H9 (cell line): ENCODE measurements at regions not wholly inside any gene's neighbourhood (a gene's known extent, or its start where the extent isn't known, plus 50 kb on each side); places are given as distances from the start of the nearest gene placed in this dataset.

Experiments used
- DNase-seq: peaks from one replicate; pipeline ENCODE4 v3.0.0-alpha.2; 2017
- H2AFZ ChIP-seq: one replicate; pipeline ENCODE4 v1.6.1; 2013; ENCODE audit warnings: mild to moderate bottlenecking, low read length, control low read depth, moderate library complexity
- H2AK5ac ChIP-seq: 2 replicates; pipeline ENCODE4 v1.6.1; 2013; ENCODE audit warnings: low read length, control low read depth, mixed read lengths; ENCODE audit not compliant: insufficient read length
- H2BK120ac ChIP-seq: one replicate; pipeline ENCODE4 v1.6.1; 2013; ENCODE audit warnings: low read depth, mild to moderate bottlenecking, low read length, control low read depth, inconsistent platforms; ENCODE audit not compliant: poor library complexity, severe bottlenecking
- H2BK12ac ChIP-seq: 2 replicates; pipeline ENCODE4 v1.6.1; 2013; ENCODE audit warnings: low read length, control low read depth, mixed read lengths, low read depth; ENCODE audit not compliant: insufficient read length
- H2BK15ac ChIP-seq: 2 replicates; pipeline ENCODE4 v1.6.1; 2013; ENCODE audit warnings: low read depth, low read length, control low read depth
- H2BK20ac ChIP-seq: one replicate; pipeline ENCODE4 v1.6.1; 2013; ENCODE audit warnings: low read depth, mild to moderate bottlenecking, low read length, control low read depth, inconsistent platforms; ENCODE audit not compliant: poor library complexity, severe bottlenecking
- H2BK5ac ChIP-seq: 2 replicates; pipeline ENCODE4 v1.6.1; 2013; ENCODE audit warnings: low read length, control low read depth, mixed read lengths; ENCODE audit not compliant: insufficient read length
- H3K14ac ChIP-seq: 2 replicates; pipeline ENCODE4 v1.6.1; 2013; ENCODE audit warnings: low read length, control low read depth; ENCODE audit not compliant: insufficient read depth
- H3K18ac ChIP-seq: 2 replicates; pipeline ENCODE4 v1.6.1; 2013; ENCODE audit warnings: low read depth, mild to moderate bottlenecking, mixed read lengths, low read length, control low read depth; ENCODE audit not compliant: insufficient read length
- H3K23ac ChIP-seq: 2 replicates; pipeline ENCODE4 v1.6.1; 2013; ENCODE audit warnings: low read length, control low read depth, mixed read lengths, low read depth; ENCODE audit not compliant: insufficient read length
- H3K23me2 ChIP-seq: 2 replicates; pipeline ENCODE4 v1.6.1; 2013; ENCODE audit warnings: low read depth, mild to moderate bottlenecking, mixed read lengths, low read length, control low read depth; ENCODE audit not compliant: insufficient read length, poor library complexity, severe bottlenecking
- H3K27ac ChIP-seq: 2 replicates; pipeline ENCODE4 v1.5.1; 2013; ENCODE audit warnings: low read length, control low read depth, mixed read lengths, low read depth; ENCODE audit not compliant: insufficient read length
- H3K27me3 ChIP-seq: 2 replicates; pipeline ENCODE4 v1.6.1; 2013; ENCODE audit warnings: low read length, control low read depth, inconsistent platforms; ENCODE audit not compliant: insufficient read depth
- H3K4ac ChIP-seq: 2 replicates; pipeline ENCODE4 v1.6.1; 2013; ENCODE audit warnings: low read depth, mild to moderate bottlenecking, control low read depth, inconsistent platforms, low read length, moderate library complexity
- H3K4me1 ChIP-seq: 2 replicates; pipeline ENCODE4 v1.6.1; 2013; ENCODE audit warnings: low read length, control low read depth, inconsistent platforms; ENCODE audit not compliant: insufficient read depth
- H3K4me2 ChIP-seq: 2 replicates; pipeline ENCODE4 v1.6.1; 2013; ENCODE audit warnings: low read length, control low read depth, mixed read lengths; ENCODE audit not compliant: insufficient read length, insufficient read depth
- H3K56ac ChIP-seq: 2 replicates; pipeline ENCODE4 v1.6.1; 2013; ENCODE audit warnings: low read depth, mild to moderate bottlenecking, mixed read lengths, low read length, control low read depth; ENCODE audit not compliant: insufficient read length
- H3K79me1 ChIP-seq: 2 replicates; pipeline ENCODE4 v1.6.1; 2013; ENCODE audit warnings: low read depth, mild to moderate bottlenecking, moderate library complexity, low read length, control low read depth, inconsistent platforms; ENCODE audit not compliant: insufficient read depth, poor library complexity, severe bottlenecking
- H3K79me2 ChIP-seq: 2 replicates; pipeline ENCODE4 v1.6.1; 2013; ENCODE audit warnings: low read length, control low read depth, inconsistent platforms; ENCODE audit not compliant: insufficient read depth
- H3K9ac ChIP-seq: 2 replicates; pipeline ENCODE4 v1.6.1; 2013; ENCODE audit warnings: low read length, control low read depth, mixed read lengths; ENCODE audit not compliant: insufficient read length; ENCODE audit errors: extremely low read depth
- H3K9me3 ChIP-seq: one replicate; pipeline ENCODE4 v1.6.1; 2013; ENCODE audit warnings: low read depth, low read length, inconsistent platforms; ENCODE audit not compliant: control insufficient read depth
- H3T11ph ChIP-seq: one replicate; pipeline ENCODE4 v1.6.1; 2013; ENCODE audit warnings: mild to moderate bottlenecking, low read length, control low read depth, inconsistent platforms
- H4K20me1 ChIP-seq: one replicate; pipeline ENCODE4 v1.6.1; 2013; ENCODE audit not compliant: control insufficient read depth, insufficient read length, insufficient read depth
- H4K5ac ChIP-seq: 2 replicates; pipeline ENCODE4 v1.6.1; 2013; ENCODE audit warnings: low read depth, mild to moderate bottlenecking, mixed read lengths, low read length, control low read depth; ENCODE audit not compliant: insufficient read length
- H4K8ac ChIP-seq: replicated peaks from 2 replicates; pipeline ENCODE4 v1.6.1; 2013; ENCODE audit warnings: low read length, control low read depth, mixed read lengths, low read depth; ENCODE audit not compliant: insufficient read length
- H4K91ac ChIP-seq: 2 replicates; pipeline ENCODE4 v1.6.1; 2013; ENCODE audit warnings: low read depth, mild to moderate bottlenecking, moderate library complexity, mixed read lengths, low read length, control low read depth; ENCODE audit not compliant: insufficient read length
- H3K27ac Mint-ChIP-seq, 3 experiments: 2 replicates in 2 of 3; 3 replicates in 1 of 3; pipeline ENCODE4 v1.8.0; 2020 to 2021; ENCODE audit warnings: mixed read lengths in 3 of 3, mild to moderate bottlenecking in 1 of 3, moderate library complexity in 1 of 3
- H3K27me3 Mint-ChIP-seq: 2 replicates; pipeline ENCODE4 v1.8.0; 2021; ENCODE audit warnings: low read depth, mild to moderate bottlenecking, moderate library complexity, mixed read lengths
- H3K36me3 Mint-ChIP-seq, 3 experiments: 2 replicates in 2 of 3; 3 replicates in 1 of 3; pipeline ENCODE4 v1.8.0; 2020 to 2021; ENCODE audit warnings: low read depth in 3 of 3, mixed read lengths in 3 of 3; ENCODE audit not compliant: insufficient read depth in 1 of 3
- H3K4me1 Mint-ChIP-seq, 2 experiments: 2 replicates each; pipeline ENCODE4 v1.8.0; 2020; ENCODE audit warnings: mixed read lengths in 2 of 2
- H3K4me3 Mint-ChIP-seq, 2 experiments: 2 replicates in 1 of 2; 3 replicates in 1 of 2; pipeline ENCODE4 v1.8.0; 2020 to 2021; ENCODE audit warnings: mild to moderate bottlenecking in 2 of 2, mixed read lengths in 2 of 2, moderate library complexity in 1 of 2
- H3K9me3 Mint-ChIP-seq, 2 experiments: 2 replicates in 1 of 2; 3 replicates in 1 of 2; pipeline ENCODE4 v1.8.0; 2020; ENCODE audit warnings: mild to moderate bottlenecking in 2 of 2, mixed read lengths in 2 of 2, moderate library complexity in 1 of 2
- WGBS: extraction: QIAGEN DNeasy Blood & Tissue Kit; methylation state at CpG from one replicate; pipeline ENCODE4 v1.1.7; 2013; ENCODE audit warnings: missing lambda C conversion rate, low lambda C conversion rate, mixed read lengths; ENCODE audit not compliant: insufficient read length; ENCODE audit errors: extremely low coverage; 5-methylcytosine and 5-hydroxymethylcytosine counted together
- TF ChIP-seq, protein P1 (sequence below): fragments of 200-600 bp; sonication (generic); conservative IDR thresholded peaks from 3 replicates; pipeline ENCODE4 v1.8.0; 2021; ENCODE audit warnings: antibody characterized with exemption, mild to moderate bottlenecking

DNA sequence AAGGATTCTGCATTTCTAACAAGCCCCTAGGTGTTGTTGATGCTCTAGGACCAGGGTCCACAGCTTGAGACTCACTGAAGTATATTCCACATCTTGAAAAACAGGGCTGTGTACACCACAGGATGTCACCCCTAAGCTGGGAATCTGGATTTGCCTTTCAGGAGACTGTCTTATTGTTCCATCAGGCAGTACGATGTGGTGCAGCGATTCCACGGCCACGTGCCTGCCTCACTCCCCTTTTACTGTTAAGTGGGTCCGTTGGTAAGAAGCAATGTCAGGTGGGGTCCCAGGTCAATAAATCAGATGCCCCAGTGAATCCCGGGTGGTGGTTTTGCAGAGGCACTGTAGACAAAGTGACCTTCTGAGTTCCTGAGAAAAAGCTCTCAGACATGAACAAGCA is 470.7 kb downstream of the HS3ST3B1 start:
- Histone ChIP-seq H3K56ac (no peak overlapping the region), H4K91ac (no peak overlapping the region), H2AK5ac (no peak overlapping the region), H3K9ac (no peak overlapping the region), H3K9me3 (no peaks in the 10 kb centered on the region), H2BK20ac (no peak overlapping the region), H3K27me3 (no peaks in the 10 kb centered on the region), H3K23ac (no peak overlapping the region), H2AFZ (no peak overlapping the region), H2BK12ac (no peak overlapping the region), H3T11ph (no peak overlapping the region), H4K5ac (no peak overlapping the region), H3K79me1 (no peaks in the 10 kb centered on the region), H4K20me1 (no peaks in the 10 kb centered on the region), H2BK5ac (no peak overlapping the region), H2BK15ac (no peak overlapping the region), H3K18ac (no peak overlapping the region), H3K79me2 (no peaks in the 10 kb centered on the region), H3K23me2 (no peaks in the 10 kb centered on the region), H3K4me1 (no peaks in the 10 kb centered on the region), H3K4ac (no peak overlapping the region), H3K4me2 (no peak overlapping the region), H2BK120ac (no peak overlapping the region), H3K27ac (no peak overlapping the region), H3K14ac (no peak overlapping the region), H4K8ac (no peak overlapping the region)
- H3K9me3 Mint-ChIP-seq: peaks cover 12 to 18% of the 10 kb centered on the region in 2 experiments; a peak in 4 of 5 replicates
- no peak overlapping the region for H3K4me3 Mint-ChIP-seq
- peaks cover 4 to 8% of the 10 kb centered on the region in 2 experiments; a peak in 3 of 4 replicates for H3K4me1 Mint-ChIP-seq
- no peak for DNase-seq
- TF ChIP-seq, protein P1, sequence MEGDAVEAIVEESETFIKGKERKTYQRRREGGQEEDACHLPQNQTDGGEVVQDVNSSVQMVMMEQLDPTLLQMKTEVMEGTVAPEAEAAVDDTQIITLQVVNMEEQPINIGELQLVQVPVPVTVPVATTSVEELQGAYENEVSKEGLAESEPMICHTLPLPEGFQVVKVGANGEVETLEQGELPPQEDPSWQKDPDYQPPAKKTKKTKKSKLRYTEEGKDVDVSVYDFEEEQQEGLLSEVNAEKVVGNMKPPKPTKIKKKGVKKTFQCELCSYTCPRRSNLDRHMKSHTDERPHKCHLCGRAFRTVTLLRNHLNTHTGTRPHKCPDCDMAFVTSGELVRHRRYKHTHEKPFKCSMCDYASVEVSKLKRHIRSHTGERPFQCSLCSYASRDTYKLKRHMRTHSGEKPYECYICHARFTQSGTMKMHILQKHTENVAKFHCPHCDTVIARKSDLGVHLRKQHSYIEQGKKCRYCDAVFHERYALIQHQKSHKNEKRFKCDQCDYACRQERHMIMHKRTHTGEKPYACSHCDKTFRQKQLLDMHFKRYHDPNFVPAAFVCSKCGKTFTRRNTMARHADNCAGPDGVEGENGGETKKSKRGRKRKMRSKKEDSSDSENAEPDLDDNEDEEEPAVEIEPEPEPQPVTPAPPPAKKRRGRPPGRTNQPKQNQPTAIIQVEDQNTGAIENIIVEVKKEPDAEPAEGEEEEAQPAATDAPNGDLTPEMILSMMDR: no peak
- peaks cover 0 to 11% (median 2%) of the 10 kb centered on the region in 3 experiments; a peak in 6 of 7 replicates for H3K36me3 Mint-ChIP-seq
- no CpG with 5 or more reads among the region's 6 CpGs for WGBS
- H3K27me3 Mint-ChIP-seq: peaks cover 6% of the 10 kb centered on the region; the same call in 1 of the 2 replicates
- no peak overlapping the region for H3K27ac Mint-ChIP-seq
